IMR-90 (cell line): ENCODE measurements at regions not wholly inside any gene's neighbourhood (a gene's known extent, or its start where the extent isn't known, plus 50 kb on each side); places are given as distances from the start of the nearest gene placed in this dataset.

Experiments
- ATAC-seq: fragments of 200-7000 bp; cut with Tn5 transposase; 2 replicates; pipeline ENCODE4 v1.9.1; 2020; ENCODE audit warnings: low read depth, mild to moderate bottlenecking, moderate library complexity
- BruUV-seq: library from RNA; stranded (reverse); fragments of 400-500 nt; replicated peaks from 2 replicates; lab custom pipeline; 2021; lab: Mats Ljungman, UMichigan
- CTCF ChIA-PET: fragments of 300-600 bp; formaldehyde crosslinking; extraction: SDS; loops from one replicate; lab custom pipeline; 2021; ENCODE audit warnings: antibody characterized with exemption; lab: Yijun Ruan, JAX
- POLR2A ChIA-PET: fragments of 300-600 bp; sonication (Branson Sonifier 250); formaldehyde crosslinking; loops from one replicate; lab custom pipeline; 2022; ENCODE audit warnings: antibody characterized with exemption; ENCODE audit not compliant: unreplicated experiment; lab: Charles Lee
- DNase-seq: peaks from one replicate; pipeline ENCODE4 v3.0.0; 2013
- H2AFZ ChIP-seq: replicated peaks from 2 replicates; pipeline ENCODE3; 2013; ENCODE audit warnings: low read length, mild to moderate bottlenecking; ENCODE audit not compliant: poor library complexity
- H2AK5ac ChIP-seq: 2 replicates; pipeline ENCODE4 v1.6.1; 2013; ENCODE audit warnings: low read depth, low read length, inconsistent platforms
- H2AK9ac ChIP-seq: replicated peaks from 2 replicates; pipeline ENCODE3; 2013; ENCODE audit warnings: mild to moderate bottlenecking, low read depth, low read length, moderate library complexity; ENCODE audit not compliant: poor library complexity
- H2BK120ac ChIP-seq: 2 replicates; pipeline ENCODE4 v1.6.1; 2013; ENCODE audit warnings: low read depth, low read length, inconsistent platforms
- H2BK15ac ChIP-seq: 3 replicates; pipeline ENCODE4 v1.6.1; 2013; ENCODE audit warnings: low read depth, low read length, inconsistent platforms
- H2BK20ac ChIP-seq: 2 replicates; pipeline ENCODE4 v1.6.1; 2013; ENCODE audit warnings: low read depth, mild to moderate bottlenecking, inconsistent platforms, low read length, moderate library complexity
- H2BK5ac ChIP-seq: 2 replicates; pipeline ENCODE4 v1.6.1; 2013; ENCODE audit warnings: mild to moderate bottlenecking, low read depth, low read length, inconsistent platforms; ENCODE audit not compliant: poor library complexity, severe bottlenecking
- H3K14ac ChIP-seq: replicated peaks from 2 replicates; pipeline ENCODE4 v1.6.1; 2013; ENCODE audit warnings: low read depth, low read length, inconsistent platforms
- H3K18ac ChIP-seq: 2 replicates; pipeline ENCODE4 v1.6.1; 2013; ENCODE audit warnings: low read depth, low read length, control low read depth
- H3K23ac ChIP-seq: 2 replicates; pipeline ENCODE4 v1.6.1; 2013; ENCODE audit warnings: low read depth, low read length, inconsistent platforms
- H3K27ac ChIP-seq: 2 replicates; pipeline ENCODE4 v1.5.1; 2013; ENCODE audit warnings: mild to moderate bottlenecking, control low read depth, low read length; ENCODE audit not compliant: insufficient read depth
- H3K27me3 ChIP-seq: 2 replicates; pipeline ENCODE4 v1.6.1; 2013; ENCODE audit warnings: low read length; ENCODE audit not compliant: control insufficient read depth, insufficient read depth
- H3K36me3 ChIP-seq: 2 replicates; pipeline ENCODE4 v1.6.1; 2013; ENCODE audit warnings: low read length, mixed read lengths; ENCODE audit not compliant: control insufficient read depth, insufficient read depth
- H3K4ac ChIP-seq: 2 replicates; pipeline ENCODE4 v1.6.1; 2013; ENCODE audit warnings: low read depth, low read length, inconsistent platforms
- H3K4me1 ChIP-seq: 2 replicates; pipeline ENCODE4 v1.6.1; 2013; ENCODE audit warnings: low read length, mixed read lengths; ENCODE audit not compliant: control insufficient read depth, insufficient read depth
- H3K4me2 ChIP-seq: 2 replicates; pipeline ENCODE4 v1.6.1; 2013; ENCODE audit warnings: low read depth, mild to moderate bottlenecking, control low read depth, low read length, moderate library complexity
- H3K4me3 ChIP-seq: 2 replicates; pipeline ENCODE4 v1.5.1; 2013; ENCODE audit warnings: low read depth, mild to moderate bottlenecking, control low read depth, low read length, moderate library complexity; ENCODE audit not compliant: insufficient read depth
- H3K56ac ChIP-seq: 2 replicates; pipeline ENCODE4 v1.6.1; 2013; ENCODE audit warnings: low read length, inconsistent platforms; ENCODE audit not compliant: insufficient read depth; ENCODE audit errors: extremely low read depth
- H3K79me1 ChIP-seq, 2 experiments: 2 replicates each; pipeline ENCODE4 v1.6.1; 2013; ENCODE audit warnings: low read length in 2 of 2, inconsistent platforms in 1 of 2, low read depth in 1 of 2
- H3K9ac ChIP-seq: 2 replicates; pipeline ENCODE4 v1.6.1; 2013; ENCODE audit warnings: low read depth, low read length, control low read depth
- H3K9me1 ChIP-seq: 2 replicates; pipeline ENCODE4 v1.6.1; 2013; ENCODE audit warnings: low read length, inconsistent platforms; ENCODE audit not compliant: insufficient read depth
- H3K9me3 ChIP-seq: 2 replicates; pipeline ENCODE4 v1.6.1; 2013; ENCODE audit warnings: low read length; ENCODE audit not compliant: control insufficient read depth, insufficient read depth
- H4K20me1 ChIP-seq: 2 replicates; pipeline ENCODE4 v1.6.1; 2013; ENCODE audit warnings: low read length, inconsistent platforms; ENCODE audit not compliant: insufficient read depth
- H4K5ac ChIP-seq: 2 replicates; pipeline ENCODE4 v1.6.1; 2013; ENCODE audit warnings: mild to moderate bottlenecking, low read depth, low read length, control low read depth
- H4K8ac ChIP-seq, 2 experiments: 2 replicates each; pipeline ENCODE4 v1.6.1; 2013; ENCODE audit warnings: low read depth in 2 of 2, low read length in 2 of 2, control low read depth in 1 of 2, inconsistent platforms in 1 of 2
- H4K91ac ChIP-seq: 2 replicates; pipeline ENCODE4 v1.6.1; 2013; ENCODE audit warnings: low read depth, low read length, inconsistent platforms; ENCODE audit not compliant: insufficient read depth
- CEBPB ChIP-seq: IDR thresholded peaks from 2 replicates; pipeline ENCODE4 v1.6.1; 2012; ENCODE audit warnings: low read depth, low read length, improper control_type of control experiment
- CHD1 ChIP-seq: IDR thresholded peaks from 2 replicates; pipeline ENCODE4 v1.6.1; 2012; ENCODE audit warnings: low read depth, low read length, improper control_type of control experiment
- FOS ChIP-seq: fragments of 150-350 bp; IDR thresholded peaks from 2 replicates; pipeline ENCODE4 v1.6.1; 2016; ENCODE audit warnings: low read depth, low read length
- MAFK ChIP-seq: IDR thresholded peaks from 2 replicates; pipeline ENCODE4 v1.6.1; 2012; ENCODE audit warnings: low read depth, low read length, improper control_type of control experiment
- RCOR1 ChIP-seq: IDR thresholded peaks from 2 replicates; pipeline ENCODE4 v1.6.1; 2012; ENCODE audit warnings: mild to moderate bottlenecking, low read length, improper control_type of control experiment; ENCODE audit not compliant: insufficient replicate concordance
- SMC3 ChIP-seq: fragments of 150-350 bp; IDR thresholded peaks from 2 replicates; pipeline ENCODE4 v1.6.1; 2016; ENCODE audit warnings: low read depth, mild to moderate bottlenecking, antibody characterized with exemption, low read length, moderate library complexity
- WGBS, 2 experiments: methylation state at CpG; one replicate each; pipeline versions ENCODE4 v1.1.5 to v1.1.7; 2013; ENCODE audit warnings: missing lambda C conversion rate in 2 of 2; ENCODE audit not compliant: insufficient read length in 1 of 2; ENCODE audit errors: extremely low coverage in 2 of 2; 5-methylcytosine and 5-hydroxymethylcytosine counted together
- dilution Hi-C: fragments of 300-500 bp; cut with HindIII; formaldehyde crosslinking; loops from one replicate; pipeline ENCODE4 v1.14.3; 2018; ENCODE audit warnings: low sequenced_read_pairs; ENCODE audit not compliant: unreplicated experiment
- in situ Hi-C: fragments of 300-500 bp; cut with MboI; formaldehyde crosslinking; loops from 3 replicates; pipeline ENCODE4 v1.14.3; 2019; ENCODE audit warnings: low sequenced_read_pairs, inconsistent platforms, mixed read lengths
- intact Hi-C: fragments of 100-400 bp; cut with micrococcal nuclease; formaldehyde crosslinking; loops from 2 replicates; pipeline ENCODE4 v1.10.0; 2022
- TF ChIP-seq, protein P1 (sequence below): fragments of 150-350 bp; IDR thresholded peaks from 2 replicates; pipeline ENCODE4 v1.6.1; 2017; ENCODE audit warnings: mild to moderate bottlenecking, antibody characterized with exemption, low read length, low read depth

DNA sequence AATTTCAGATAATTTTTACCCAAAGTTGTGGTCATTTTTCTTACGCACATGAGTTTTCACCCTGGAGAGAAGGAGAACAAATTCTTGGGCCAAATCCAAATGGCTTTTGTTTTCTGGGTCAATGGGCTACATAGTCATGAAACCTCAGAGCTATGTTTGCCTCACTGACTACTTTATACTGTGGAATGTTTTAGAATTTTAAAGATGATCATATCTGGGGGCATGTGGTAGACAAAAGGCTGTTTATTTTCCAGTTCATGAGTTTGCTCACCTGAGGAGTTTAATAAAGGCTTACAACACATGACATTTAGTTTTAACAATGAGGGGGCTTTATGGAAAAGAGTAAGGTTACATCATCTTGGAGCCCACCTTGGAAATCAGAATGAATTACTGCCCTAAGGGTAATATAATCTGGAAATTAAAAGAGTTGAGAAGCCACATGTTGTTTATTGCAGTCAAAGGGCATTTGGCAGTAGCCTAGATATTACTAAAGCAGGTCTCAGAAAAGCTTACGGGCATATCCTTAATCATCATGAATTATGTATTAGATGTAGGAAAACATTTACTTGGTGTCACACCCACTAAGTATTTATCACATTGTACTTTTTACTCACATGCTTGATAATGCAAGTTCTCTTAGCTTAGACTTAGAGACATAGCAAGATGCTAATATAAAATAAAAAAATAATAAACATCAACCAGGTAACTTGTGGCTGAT is 466.1 kb downstream of the EDEM1 start:
- DNase-seq, result no peak
- Histone ChIP-seq H3K9ac (no peak overlapping the region), H3K79me1 (no peaks in the 10 kb centered on the region), H4K5ac (no peak overlapping the region), H4K91ac (no peak overlapping the region), H2AK9ac (no peak overlapping the region), H2BK20ac (no peak overlapping the region), H3K36me3 (no peaks in the 10 kb centered on the region), H3K4me2 (no peak overlapping the region), H2AFZ (no peak overlapping the region), H3K56ac (no peak overlapping the region), H3K27ac (no peak overlapping the region), H2BK120ac (no peak overlapping the region), H2AK5ac (no peak overlapping the region), H2BK15ac (no peak overlapping the region), H3K4me1 (no peaks in the 10 kb centered on the region), H4K8ac (no peak overlapping the region), H3K4me3 (no peak overlapping the region), H2BK5ac (no peak overlapping the region), H3K18ac (no peak overlapping the region), H3K14ac (no peak overlapping the region), H3K9me3 (peaks cover 6% of the 10 kb centered on the region), H3K23ac (no peak overlapping the region), H3K27me3 (no peaks in the 10 kb centered on the region), H3K9me1 (no peaks in the 10 kb centered on the region), H4K20me1 (no peaks in the 10 kb centered on the region), H3K4ac (no peak overlapping the region)
- WGBS, 2 experiments, result no CpG with 5 or more reads among the region's 2 CpGs
- in situ Hi-C loops (no loop called here), intact Hi-C loops (no loop called here), dilution Hi-C loops (no loop called here)
- ChIA-PET CTCF (no interaction called here), POLR2A (no interaction called here)
- no TSS peak for BruUV-seq
- ATAC-seq, result no peak
- no peak for TF ChIP-seq FOS
- no peak for TF ChIP-seq CEBPB
- no peak for TF ChIP-seq MAFK
- no peak for TF ChIP-seq SMC3
- no peak for TF ChIP-seq RCOR1
- TF ChIP-seq CHD1, result no peak
- TF ChIP-seq, protein P1, sequence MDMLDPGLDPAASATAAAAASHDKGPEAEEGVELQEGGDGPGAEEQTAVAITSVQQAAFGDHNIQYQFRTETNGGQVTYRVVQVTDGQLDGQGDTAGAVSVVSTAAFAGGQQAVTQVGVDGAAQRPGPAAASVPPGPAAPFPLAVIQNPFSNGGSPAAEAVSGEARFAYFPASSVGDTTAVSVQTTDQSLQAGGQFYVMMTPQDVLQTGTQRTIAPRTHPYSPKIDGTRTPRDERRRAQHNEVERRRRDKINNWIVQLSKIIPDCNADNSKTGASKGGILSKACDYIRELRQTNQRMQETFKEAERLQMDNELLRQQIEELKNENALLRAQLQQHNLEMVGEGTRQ, result no peak
